ENCODE measurements at regions not wholly inside any gene's neighbourhood (a gene's known extent, or its start where the extent isn't known, plus 50 kb on each side); places are given as distances from the start of the nearest gene placed in this dataset.

GRCh38 chr3:137097852-137098251 is 140.1 kb downstream of the IL20RB start (continued):
- TF ChIP-seq PRDM10 (CRISPR knock-in tag; IDR thresholded peaks at IDR 0.05; ENCODE audit: low read depth) (no peak), TCF7 (IDR thresholded peaks at IDR 0.05; ENCODE audit: low read depth) (no peak), MAF1 (CRISPR knock-in tag; IDR thresholded peaks at IDR 0.05; ENCODE audit: borderline replicate concordance) (no peak)

- Histone ChIP-seq H3K36me3 (replicated peaks in 1 of 2; ENCODE audit: control insufficient read depth in 1 of 2, insufficient read depth in 2 of 2, low read length in 2 of 2) (no peaks in the 10 kb centered on the region), H4K20me1 (ENCODE audit: insufficient read depth, low read length) (no peaks in the 10 kb centered on the region), H3K79me2 (ENCODE audit: insufficient read depth, low read length) (no peaks in the 10 kb centered on the region), H3K4me1 (ENCODE audit: insufficient read depth, low read length) (no peaks in the 10 kb centered on the region), H2AFZ (ENCODE audit: low read length) (no peak overlapping the region), H3K4me3 (replicated peaks in 1 of 3; ENCODE audit: insufficient read depth in 1 of 3, low read depth in 2 of 3, low read length in 3 of 3) (no peak overlapping the region), H3K4me2 (ENCODE audit: low read depth, low read length) (no peak overlapping the region), H3K9me3 (ENCODE audit: low read length) (no peaks in the 10 kb centered on the region), H3K27me3 (ENCODE audit: control insufficient read depth in 1 of 2, insufficient read depth in 2 of 2, low read length in 2 of 2) (peaks cover 0 to 4% of the 10 kb centered on the region in 2 experiments; a peak in 1 of 5 replicates), H3K9ac (ENCODE audit: insufficient read depth, low read depth, low read length) (no peak overlapping the region), H3K27ac (ENCODE audit: extremely low read length, insufficient read depth, low read length) (no peak overlapping the region)
- BruUV-seq (replicated peaks): no TSS peak
- FAIRE-seq: no peak
- in situ Hi-C loops (cut with HindIII; ENCODE audit: extremely low pct_ligation_motif_present, low pct_unique_long_range_greater_than_20kb) (loop anchor here (10.0 kb wide), 3 partner anchors 595 to 875 kb away; no protein-coding TSS in a partner anchor), intact Hi-C loops (cut with micrococcal nuclease; ENCODE audit: unreplicated experiment) (no loop called here)
- DNase-seq (ENCODE audit: low spot score): no peak
- 62% methylated on average over 3 of the region's 3 CpGs for WGBS (ENCODE audit: low lambda C conversion rate)
- CTCF ChIA-PET (ENCODE audit: low intra/inter-chr PET ratio, low total read pairs): no interaction called here
- POLR2A ChIA-PET: no interaction called here
- no peak for ATAC-seq
- no peak for TF ChIP-seq SMAD3 (CRISPR knock-in tag; IDR thresholded peaks at IDR 0.05)
- no peak for TF ChIP-seq ZSCAN22 (CRISPR knock-in tag; IDR thresholded peaks at IDR 0.05)
- no peak for TF ChIP-seq JUN (CRISPR knock-in tag; IDR thresholded peaks at IDR 0.05)
- TF ChIP-seq GATA4 (IDR thresholded peaks at IDR 0.05; ENCODE audit: borderline replicate concordance, low read depth): no peak
- no peak for TF ChIP-seq ZNF773 (CRISPR knock-in tag; IDR thresholded peaks at IDR 0.05; ENCODE audit: borderline replicate concordance)
- no peak for TF ChIP-seq SOX6 (IDR thresholded peaks at IDR 0.05)
- no peak for TF ChIP-seq SOX6 (CRISPR knock-in tag; IDR thresholded peaks at IDR 0.05)
- TF ChIP-seq TFDP1 (CRISPR knock-in tag; IDR thresholded peaks at IDR 0.05; ENCODE audit: borderline replicate concordance): no peak
- no peak for TF ChIP-seq ZNF678 (CRISPR knock-in tag; IDR thresholded peaks at IDR 0.05)
- TF ChIP-seq ZFP62 (CRISPR knock-in tag; IDR thresholded peaks at IDR 0.05): no peak
- no peak for TF ChIP-seq NAIF1 (CRISPR knock-in tag; IDR thresholded peaks at IDR 0.05; ENCODE audit: borderline replicate concordance)
- no peak for TF ChIP-seq ZNF484 (CRISPR knock-in tag; IDR thresholded peaks at IDR 0.05; ENCODE audit: borderline replicate concordance, low read depth)
- TF ChIP-seq ZNF124 (CRISPR knock-in tag; IDR thresholded peaks at IDR 0.05): no peak
- no peak for TF ChIP-seq ZNF256 (CRISPR knock-in tag; conservative IDR thresholded peaks at IDR 0.05)
Observed at GRCh38 chr3:137099364-137100219, 141.8 kb downstream of the IL20RB start.

All from HepG2 (cell line).